GM23338 (cell line): ENCODE measurements at regions not wholly inside any gene's neighbourhood (a gene's known extent, or its start where the extent isn't known, plus 50 kb on each side); places are given as distances from the start of the nearest gene placed in this dataset.

Experiments used
- CREB1 ChIP-seq: fragments of 250-450 bp; sonication (Bioruptor Pico); IDR thresholded peaks from 2 replicates; pipeline ENCODE4 v1.5.0; 2020; ENCODE audit warnings: low read depth, mild to moderate bottlenecking, moderate library complexity
- EZH2 ChIP-seq: fragments of 200-600 bp; sonication (generic); IDR thresholded peaks from one replicate; pipeline ENCODE4 v1.8.0; 2017; ENCODE audit warnings: antibody characterized with exemption, mild to moderate bottlenecking, low read depth; ENCODE audit not compliant: unreplicated experiment
- EZH2phosphoT487 ChIP-seq: fragments of 200-600 bp; sonication (generic); IDR thresholded peaks from one replicate; pipeline ENCODE4 v1.8.1; 2018; ENCODE audit warnings: antibody characterized with exemption; ENCODE audit not compliant: unreplicated experiment
- TF ChIP-seq, protein P1 (sequence below), 2 experiments: fragments of 200-600 bp in 1 of 2; sonication (generic) in 1 of 2; conservative IDR thresholded peaks; 2 replicates each; pipeline versions ENCODE4 v1.5.1 to v1.6.1; 2016 to 2017; ENCODE audit warnings: antibody characterized with exemption in 2 of 2, low read depth in 2 of 2, mild to moderate bottlenecking in 2 of 2, moderate library complexity in 1 of 2
- TF ChIP-seq, protein P2 (sequence below): IDR thresholded peaks from 2 replicates; pipeline ENCODE4 v1.6.1; 2016; ENCODE audit warnings: antibody characterized with exemption
- TF ChIP-seq, protein P3 (sequence below): IDR thresholded peaks from one replicate; pipeline ENCODE4 v1.6.1; 2018; ENCODE audit warnings: antibody characterized with exemption; ENCODE audit not compliant: unreplicated experiment

DNA sequence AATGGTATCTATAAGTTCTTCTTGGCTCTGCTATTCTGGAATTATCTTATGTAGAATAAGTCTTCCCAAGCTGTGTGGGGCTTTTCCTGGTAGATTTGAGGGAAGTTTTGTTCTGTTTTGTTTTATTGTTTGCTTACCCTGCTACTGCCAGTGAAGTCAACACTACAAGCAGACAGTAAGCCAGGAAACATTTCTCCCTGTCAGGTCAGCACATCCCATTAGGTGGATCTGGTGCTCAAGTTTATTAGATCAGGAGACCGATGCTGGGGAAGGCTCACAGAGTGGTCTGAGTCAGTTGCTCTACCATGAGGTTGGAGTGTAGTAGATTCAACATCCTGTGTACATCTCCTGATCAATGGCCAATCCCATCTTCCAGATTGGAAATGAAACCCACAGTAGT lies 79.1 kb downstream of the ADRB2 start:
- TF ChIP-seq, protein P1, sequence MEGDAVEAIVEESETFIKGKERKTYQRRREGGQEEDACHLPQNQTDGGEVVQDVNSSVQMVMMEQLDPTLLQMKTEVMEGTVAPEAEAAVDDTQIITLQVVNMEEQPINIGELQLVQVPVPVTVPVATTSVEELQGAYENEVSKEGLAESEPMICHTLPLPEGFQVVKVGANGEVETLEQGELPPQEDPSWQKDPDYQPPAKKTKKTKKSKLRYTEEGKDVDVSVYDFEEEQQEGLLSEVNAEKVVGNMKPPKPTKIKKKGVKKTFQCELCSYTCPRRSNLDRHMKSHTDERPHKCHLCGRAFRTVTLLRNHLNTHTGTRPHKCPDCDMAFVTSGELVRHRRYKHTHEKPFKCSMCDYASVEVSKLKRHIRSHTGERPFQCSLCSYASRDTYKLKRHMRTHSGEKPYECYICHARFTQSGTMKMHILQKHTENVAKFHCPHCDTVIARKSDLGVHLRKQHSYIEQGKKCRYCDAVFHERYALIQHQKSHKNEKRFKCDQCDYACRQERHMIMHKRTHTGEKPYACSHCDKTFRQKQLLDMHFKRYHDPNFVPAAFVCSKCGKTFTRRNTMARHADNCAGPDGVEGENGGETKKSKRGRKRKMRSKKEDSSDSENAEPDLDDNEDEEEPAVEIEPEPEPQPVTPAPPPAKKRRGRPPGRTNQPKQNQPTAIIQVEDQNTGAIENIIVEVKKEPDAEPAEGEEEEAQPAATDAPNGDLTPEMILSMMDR (conservative IDR thresholded peaks at IDR 0.05; ENCODE audit: low read depth in 2 of 2) = no peak
- no peak for TF ChIP-seq EZH2phosphoT487
- TF ChIP-seq CREB1 (CRISPR knock-in tag) = no peak
- TF ChIP-seq, protein P2, sequence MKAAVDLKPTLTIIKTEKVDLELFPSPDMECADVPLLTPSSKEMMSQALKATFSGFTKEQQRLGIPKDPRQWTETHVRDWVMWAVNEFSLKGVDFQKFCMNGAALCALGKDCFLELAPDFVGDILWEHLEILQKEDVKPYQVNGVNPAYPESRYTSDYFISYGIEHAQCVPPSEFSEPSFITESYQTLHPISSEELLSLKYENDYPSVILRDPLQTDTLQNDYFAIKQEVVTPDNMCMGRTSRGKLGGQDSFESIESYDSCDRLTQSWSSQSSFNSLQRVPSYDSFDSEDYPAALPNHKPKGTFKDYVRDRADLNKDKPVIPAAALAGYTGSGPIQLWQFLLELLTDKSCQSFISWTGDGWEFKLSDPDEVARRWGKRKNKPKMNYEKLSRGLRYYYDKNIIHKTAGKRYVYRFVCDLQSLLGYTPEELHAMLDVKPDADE = no peak
- TF ChIP-seq, protein P3, sequence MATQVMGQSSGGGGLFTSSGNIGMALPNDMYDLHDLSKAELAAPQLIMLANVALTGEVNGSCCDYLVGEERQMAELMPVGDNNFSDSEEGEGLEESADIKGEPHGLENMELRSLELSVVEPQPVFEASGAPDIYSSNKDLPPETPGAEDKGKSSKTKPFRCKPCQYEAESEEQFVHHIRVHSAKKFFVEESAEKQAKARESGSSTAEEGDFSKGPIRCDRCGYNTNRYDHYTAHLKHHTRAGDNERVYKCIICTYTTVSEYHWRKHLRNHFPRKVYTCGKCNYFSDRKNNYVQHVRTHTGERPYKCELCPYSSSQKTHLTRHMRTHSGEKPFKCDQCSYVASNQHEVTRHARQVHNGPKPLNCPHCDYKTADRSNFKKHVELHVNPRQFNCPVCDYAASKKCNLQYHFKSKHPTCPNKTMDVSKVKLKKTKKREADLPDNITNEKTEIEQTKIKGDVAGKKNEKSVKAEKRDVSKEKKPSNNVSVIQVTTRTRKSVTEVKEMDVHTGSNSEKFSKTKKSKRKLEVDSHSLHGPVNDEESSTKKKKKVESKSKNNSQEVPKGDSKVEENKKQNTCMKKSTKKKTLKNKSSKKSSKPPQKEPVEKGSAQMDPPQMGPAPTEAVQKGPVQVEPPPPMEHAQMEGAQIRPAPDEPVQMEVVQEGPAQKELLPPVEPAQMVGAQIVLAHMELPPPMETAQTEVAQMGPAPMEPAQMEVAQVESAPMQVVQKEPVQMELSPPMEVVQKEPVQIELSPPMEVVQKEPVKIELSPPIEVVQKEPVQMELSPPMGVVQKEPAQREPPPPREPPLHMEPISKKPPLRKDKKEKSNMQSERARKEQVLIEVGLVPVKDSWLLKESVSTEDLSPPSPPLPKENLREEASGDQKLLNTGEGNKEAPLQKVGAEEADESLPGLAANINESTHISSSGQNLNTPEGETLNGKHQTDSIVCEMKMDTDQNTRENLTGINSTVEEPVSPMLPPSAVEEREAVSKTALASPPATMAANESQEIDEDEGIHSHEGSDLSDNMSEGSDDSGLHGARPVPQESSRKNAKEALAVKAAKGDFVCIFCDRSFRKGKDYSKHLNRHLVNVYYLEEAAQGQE = no peak
- no peak for TF ChIP-seq EZH2
